Tibial nerve (tissue), 4 donors: ENCODE measurements at regions not wholly inside any gene's neighbourhood (a gene's known extent, or its start where the extent isn't known, plus 50 kb on each side); places are given as distances from the start of the nearest gene placed in this dataset.

Source experiments
- DNase-seq, 2 donors: peaks; one replicate each; pipeline ENCODE4 v3.0.0-alpha.2; 2019; ENCODE audit warnings: low spot score in 2 of 2
- H3K27ac ChIP-seq, 4 donors: fragments of 200-600 bp; sonication (generic) in 3 of 4; one replicate each; pipeline ENCODE4 v1.5.1; 2017 to 2019; ENCODE audit warnings: mild to moderate bottlenecking in 1 of 4
- H3K27me3 ChIP-seq, 2 donors: fragments of 200-600 bp; sonication (generic) in 1 of 2; one replicate each; pipeline versions ENCODE4 v1.5.1 to v1.6.0; 2017 to 2019
- H3K36me3 ChIP-seq, 3 donors: fragments of 200-600 bp; sonication (generic); one replicate each; pipeline ENCODE4 v1.5.1; 2018 to 2019
- H3K4me1 ChIP-seq, 4 donors: fragments of 200-600 bp; sonication (generic) in 3 of 4; one replicate each; pipeline ENCODE4 v1.5.1; 2017 to 2019
- H3K4me3 ChIP-seq, 4 donors: fragments of 200-600 bp; sonication (generic) in 3 of 4; one replicate each; pipeline ENCODE4 v1.5.1; 2017 to 2019; ENCODE audit warnings: mild to moderate bottlenecking in 1 of 4, moderate library complexity in 1 of 4
- H3K9me3 ChIP-seq, 4 donors: fragments of 200-600 bp; sonication (generic) in 3 of 4; one replicate each; pipeline ENCODE4 v1.5.1; 2017 to 2019
- EP300 ChIP-seq, 2 donors: sonication (generic); formaldehyde crosslinking; IDR thresholded peaks; one replicate each; pipeline ENCODE4 v1.6.1; 2017; ENCODE audit warnings: antibody characterized with exemption in 2 of 2, mild to moderate bottlenecking in 1 of 2
- POLR2A ChIP-seq, 2 donors: fragments of 450-650 bp; IDR thresholded peaks; one replicate each; pipeline ENCODE4 v1.6.1; 2017; ENCODE audit warnings: antibody characterized with exemption in 2 of 2, mild to moderate bottlenecking in 2 of 2, moderate library complexity in 2 of 2
- WGBS, 2 donors: methylation state at CpG; one replicate each; pipeline ENCODE4 v1.1.5; 2018; 5-methylcytosine and 5-hydroxymethylcytosine counted together
- TF ChIP-seq, protein P1 (sequence below), 5 experiments: fragments of 200-600 bp in 3 of 5; fragments of 450-650 bp in 2 of 5; sonication (generic) in 3 of 5; IDR thresholded peaks; one replicate each; pipeline ENCODE4 v1.5.1; 2016 to 2019; ENCODE audit warnings: antibody characterized with exemption in 5 of 5, mild to moderate bottlenecking in 3 of 5, moderate library complexity in 2 of 5

DNA sequence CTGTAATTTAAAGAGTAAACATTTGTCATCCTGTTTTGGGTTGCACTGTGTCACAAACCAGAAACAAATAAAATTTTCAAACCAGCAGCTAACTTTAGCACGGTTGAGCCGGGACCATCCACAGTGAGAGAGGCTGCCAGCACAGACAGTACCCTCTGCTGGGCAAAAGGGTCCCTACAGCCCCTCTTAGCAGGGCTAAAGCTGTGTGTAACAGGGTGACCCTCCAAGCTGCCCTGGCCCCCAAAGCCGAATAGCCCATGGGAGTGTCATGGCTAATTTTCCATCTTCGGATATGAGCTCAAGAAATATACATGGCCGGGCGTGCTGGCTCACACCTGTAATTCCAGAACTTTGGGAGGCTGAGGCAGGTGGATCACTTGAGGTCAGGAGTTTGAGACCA lies 157.1 kb upstream of the GRIN2B start:
- no peaks in the 10 kb centered on the region for H3K27me3 ChIP-seq
- H3K9me3 ChIP-seq = no peaks in the 10 kb centered on the region
- WGBS, 2 donors = 56 to 60% methylated on average over 5 to 6 of the region's 6 CpGs
- H3K4me3 ChIP-seq = no peak overlapping the region
- DNase-seq = no peak
- no peak overlapping the region for H3K27ac ChIP-seq
- no peaks in the 10 kb centered on the region for H3K36me3 ChIP-seq
- TF ChIP-seq, protein P1, sequence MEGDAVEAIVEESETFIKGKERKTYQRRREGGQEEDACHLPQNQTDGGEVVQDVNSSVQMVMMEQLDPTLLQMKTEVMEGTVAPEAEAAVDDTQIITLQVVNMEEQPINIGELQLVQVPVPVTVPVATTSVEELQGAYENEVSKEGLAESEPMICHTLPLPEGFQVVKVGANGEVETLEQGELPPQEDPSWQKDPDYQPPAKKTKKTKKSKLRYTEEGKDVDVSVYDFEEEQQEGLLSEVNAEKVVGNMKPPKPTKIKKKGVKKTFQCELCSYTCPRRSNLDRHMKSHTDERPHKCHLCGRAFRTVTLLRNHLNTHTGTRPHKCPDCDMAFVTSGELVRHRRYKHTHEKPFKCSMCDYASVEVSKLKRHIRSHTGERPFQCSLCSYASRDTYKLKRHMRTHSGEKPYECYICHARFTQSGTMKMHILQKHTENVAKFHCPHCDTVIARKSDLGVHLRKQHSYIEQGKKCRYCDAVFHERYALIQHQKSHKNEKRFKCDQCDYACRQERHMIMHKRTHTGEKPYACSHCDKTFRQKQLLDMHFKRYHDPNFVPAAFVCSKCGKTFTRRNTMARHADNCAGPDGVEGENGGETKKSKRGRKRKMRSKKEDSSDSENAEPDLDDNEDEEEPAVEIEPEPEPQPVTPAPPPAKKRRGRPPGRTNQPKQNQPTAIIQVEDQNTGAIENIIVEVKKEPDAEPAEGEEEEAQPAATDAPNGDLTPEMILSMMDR (IDR thresholded peaks at IDR 0.05) = peak in 1 of 5 experiments; percentile 12
- TF ChIP-seq POLR2A (IDR thresholded peaks at IDR 0.05) (no peak), EP300 (IDR thresholded peaks at IDR 0.05) (no peak)
- no peaks in the 10 kb centered on the region for H3K4me1 ChIP-seq

- Histone ChIP-seq H3K27me3 (no peaks in the 10 kb centered on the region), H3K36me3 (no peaks in the 10 kb centered on the region), H3K9me3 (no peaks in the 10 kb centered on the region), H3K4me1 (no peaks in the 10 kb centered on the region), H3K4me3 (no peak overlapping the region), H3K27ac (no peak overlapping the region)
- no peak for TF ChIP-seq POLR2A (IDR thresholded peaks at IDR 0.05)
- TF ChIP-seq, protein P1 (IDR thresholded peaks at IDR 0.05) = no peak
- no peak for TF ChIP-seq EP300 (IDR thresholded peaks at IDR 0.05)
- no peak for DNase-seq
- WGBS, 2 donors = 68 to 72% methylated on average over 6 of the region's 6 CpGs
Measured at GRCh38 chr12:14148489-14149270, 167.3 kb upstream of the GRIN2B start.

- no peaks in the 10 kb centered on the region for H3K9me3 ChIP-seq
- H3K4me1 ChIP-seq = no peaks in the 10 kb centered on the region
- TF ChIP-seq POLR2A (IDR thresholded peaks at IDR 0.05) = no peak
- TF ChIP-seq, protein P1 (IDR thresholded peaks at IDR 0.05) = no peak
- DNase-seq = no peak
- no peaks in the 10 kb centered on the region for H3K36me3 ChIP-seq
- no peaks in the 10 kb centered on the region for H3K27me3 ChIP-seq
- no peak overlapping the region for H3K4me3 ChIP-seq
- H3K27ac ChIP-seq = no peak overlapping the region
- WGBS, 2 donors = 45 to 60% methylated on average over 1 of the region's 1 CpG
Measured at GRCh38 chr12:14153803-14154202, 172.4 kb upstream of the GRIN2B start.

GRCh38 chr12:14156606-14157005 lies 175.2 kb upstream of the GRIN2B start:
- Histone ChIP-seq H3K27ac (no peak overlapping the region), H3K9me3 (no peaks in the 10 kb centered on the region), H3K4me1 (no peaks in the 10 kb centered on the region), H3K4me3 (no peak overlapping the region), H3K27me3 (no peaks in the 10 kb centered on the region), H3K36me3 (no peaks in the 10 kb centered on the region)
- TF ChIP-seq POLR2A (IDR thresholded peaks at IDR 0.05) (no peak), EP300 (IDR thresholded peaks at IDR 0.05) (no peak)
- TF ChIP-seq, protein P1 (IDR thresholded peaks at IDR 0.05) = no peak
- 66 to 88% methylated on average over 2 of the region's 2 CpGs for WGBS, 2 donors
- no peak for DNase-seq

GRCh38 chr12:14157088-14157747 lies 175.8 kb upstream of the GRIN2B start:
- 84 to 92% methylated on average over 3 of the region's 3 CpGs for WGBS, 2 donors
- no peak for TF ChIP-seq EP300 (IDR thresholded peaks at IDR 0.05)
- TF ChIP-seq, protein P1 (IDR thresholded peaks at IDR 0.05) = no peak
- TF ChIP-seq POLR2A (IDR thresholded peaks at IDR 0.05) = no peak
- Histone ChIP-seq H3K9me3 (no peaks in the 10 kb centered on the region), H3K27me3 (no peaks in the 10 kb centered on the region), H3K36me3 (no peaks in the 10 kb centered on the region), H3K4me3 (no peak overlapping the region), H3K27ac (peak overlapping the region in 1 of 4 donors; percentile 41), H3K4me1 (no peaks in the 10 kb centered on the region)
- DNase-seq = no peak
